ENCODE measurements at regions not wholly inside any gene's neighbourhood (a gene's known extent, or its start where the extent isn't known, plus 50 kb on each side); places are given as distances from the start of the nearest gene placed in this dataset.

DNA sequence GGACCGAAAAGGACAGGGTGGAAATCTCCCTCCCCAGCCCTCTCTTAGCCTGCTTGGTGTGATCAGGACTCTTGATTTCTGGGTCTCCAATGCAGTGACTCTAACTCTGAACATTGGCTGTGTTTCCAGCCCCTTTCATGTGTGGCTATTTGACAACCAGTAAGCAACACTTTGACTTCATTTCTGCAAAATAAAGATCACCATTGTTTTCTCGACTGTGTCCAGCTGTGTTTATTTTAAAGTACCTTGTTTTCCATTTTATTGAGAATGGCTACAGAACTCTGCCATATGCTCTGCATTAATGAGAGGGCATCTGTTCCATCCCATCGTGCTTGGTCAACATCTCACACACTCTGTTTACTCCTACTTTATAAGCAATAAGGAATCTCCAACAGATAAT is 60.9 kb upstream of the TAGAP start:
- no peak for DNase-seq (ENCODE audit: low read depth)

DNA sequence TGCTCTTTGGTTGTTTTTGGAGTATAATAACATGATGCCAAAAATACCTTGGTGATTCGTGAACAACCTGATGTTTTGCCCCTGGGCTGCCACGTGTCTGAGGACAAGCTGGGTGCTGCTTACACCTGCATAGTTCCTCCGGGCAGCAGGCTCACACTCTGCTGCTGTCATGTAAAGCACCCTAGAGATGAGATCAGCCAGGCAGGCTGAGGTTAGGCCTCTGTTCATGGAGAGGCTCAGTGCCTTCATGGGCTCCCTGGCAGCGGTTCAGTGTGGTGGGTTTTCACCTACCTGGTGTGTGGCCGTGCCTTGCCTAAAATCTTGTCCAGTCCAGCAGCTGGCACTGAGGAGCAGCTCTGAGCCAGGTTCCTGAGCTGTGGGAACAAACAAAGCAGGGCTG is 60.1 kb upstream of the TAGAP start:
- TF ChIP-seq CTCF (IDR thresholded peaks at IDR 0.05; ENCODE audit: insufficient read depth, low read length) = no peak
- no peak overlapping the region for H3K4me3 ChIP-seq (ENCODE audit: low read depth, low read length)
- no peak for DNase-seq (ENCODE audit: low read depth)

More for the DNA sequence above, 60.9 kb upstream of the TAGAP start:
- no peak for TF ChIP-seq CTCF (IDR thresholded peaks at IDR 0.05; ENCODE audit: insufficient read depth, low read length)
- no peak overlapping the region for H3K4me3 ChIP-seq (ENCODE audit: low read depth, low read length)

DNA sequence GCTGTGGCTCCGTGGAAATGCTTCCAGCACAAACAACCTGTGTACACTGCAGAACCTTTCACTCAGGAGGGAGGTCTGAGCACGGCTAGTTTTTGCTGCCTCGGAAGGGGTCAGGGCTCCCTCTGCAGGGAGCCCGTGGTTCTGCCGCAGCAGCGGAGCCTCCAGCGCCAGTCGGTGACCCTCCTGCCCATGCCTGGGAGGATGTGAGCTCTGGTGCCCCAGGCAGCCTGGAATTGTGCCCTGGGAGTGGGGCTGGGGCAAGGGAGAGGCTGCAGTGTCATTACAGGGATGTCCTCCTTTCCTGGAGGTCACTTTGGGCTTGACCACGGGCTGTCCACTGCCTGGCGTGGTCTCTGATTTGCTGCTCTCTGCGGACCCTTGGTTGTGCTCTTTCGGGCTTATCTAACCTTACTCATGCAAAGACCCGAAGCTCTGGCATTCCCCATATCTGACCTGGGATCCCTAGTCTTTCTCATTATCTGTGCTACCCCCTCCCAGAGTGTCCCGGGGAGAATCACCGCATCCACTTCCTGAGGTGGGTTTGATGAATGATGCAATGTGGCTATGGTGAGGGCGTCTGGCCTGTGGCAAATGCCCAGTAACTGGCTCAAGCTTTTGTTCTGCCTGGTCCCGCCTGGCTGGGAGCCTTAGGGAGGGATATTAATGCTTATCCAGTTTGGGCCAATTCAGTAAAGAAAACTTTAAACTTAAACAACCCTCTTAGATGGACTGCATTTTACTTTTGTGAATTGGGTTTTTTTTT is 59.6 kb upstream of the TAGAP start:
- H3K4me3 ChIP-seq (ENCODE audit: low read depth, low read length) = no peak overlapping the region
- peak; percentile 50 for DNase-seq (ENCODE audit: low read depth)
- peak; percentile 93 for TF ChIP-seq CTCF (IDR thresholded peaks at IDR 0.05; ENCODE audit: insufficient read depth, low read length)

DNA sequence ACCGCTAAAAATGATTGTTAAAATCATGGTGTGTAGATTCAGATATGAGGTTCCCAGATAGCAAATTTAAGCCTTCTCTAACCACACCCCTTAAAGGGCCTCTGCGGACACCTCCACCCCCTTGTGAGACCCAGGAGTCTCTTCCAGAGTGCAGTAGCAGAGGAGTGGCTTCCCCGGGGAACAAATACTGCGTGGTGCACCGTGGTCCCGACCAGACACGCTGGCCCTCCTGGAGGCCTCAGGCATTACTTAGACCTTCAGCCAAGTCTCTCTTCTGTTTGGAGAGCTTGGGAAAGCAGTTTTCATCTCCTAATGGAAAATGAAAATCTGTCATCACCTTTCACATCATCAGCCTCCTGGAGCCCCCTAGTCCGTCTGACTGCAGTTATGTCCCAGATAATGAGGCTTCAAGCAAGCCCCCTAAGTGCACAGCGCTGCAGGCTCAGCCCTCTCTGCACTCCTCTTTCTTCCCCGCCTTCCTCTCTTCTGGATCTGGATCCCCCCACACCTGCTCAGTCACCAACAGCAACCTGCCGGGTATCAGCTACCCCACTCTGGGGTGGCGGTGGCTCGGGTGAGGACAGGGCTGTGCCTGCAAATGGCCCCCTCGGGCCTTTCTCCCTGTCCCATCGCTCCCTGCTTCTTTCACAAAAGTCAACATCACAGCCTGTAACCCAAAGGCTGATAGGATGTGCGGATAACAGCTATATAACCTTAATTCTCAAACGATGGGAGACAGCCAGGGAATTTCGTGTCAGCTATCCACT is 58.8 kb upstream of the TAGAP start:
- DNase-seq (ENCODE audit: low read depth) = no peak
- H3K4me3 ChIP-seq (ENCODE audit: low read depth, low read length) = no peak overlapping the region
- TF ChIP-seq CTCF (IDR thresholded peaks at IDR 0.05; ENCODE audit: insufficient read depth, low read length) = no peak

DNA sequence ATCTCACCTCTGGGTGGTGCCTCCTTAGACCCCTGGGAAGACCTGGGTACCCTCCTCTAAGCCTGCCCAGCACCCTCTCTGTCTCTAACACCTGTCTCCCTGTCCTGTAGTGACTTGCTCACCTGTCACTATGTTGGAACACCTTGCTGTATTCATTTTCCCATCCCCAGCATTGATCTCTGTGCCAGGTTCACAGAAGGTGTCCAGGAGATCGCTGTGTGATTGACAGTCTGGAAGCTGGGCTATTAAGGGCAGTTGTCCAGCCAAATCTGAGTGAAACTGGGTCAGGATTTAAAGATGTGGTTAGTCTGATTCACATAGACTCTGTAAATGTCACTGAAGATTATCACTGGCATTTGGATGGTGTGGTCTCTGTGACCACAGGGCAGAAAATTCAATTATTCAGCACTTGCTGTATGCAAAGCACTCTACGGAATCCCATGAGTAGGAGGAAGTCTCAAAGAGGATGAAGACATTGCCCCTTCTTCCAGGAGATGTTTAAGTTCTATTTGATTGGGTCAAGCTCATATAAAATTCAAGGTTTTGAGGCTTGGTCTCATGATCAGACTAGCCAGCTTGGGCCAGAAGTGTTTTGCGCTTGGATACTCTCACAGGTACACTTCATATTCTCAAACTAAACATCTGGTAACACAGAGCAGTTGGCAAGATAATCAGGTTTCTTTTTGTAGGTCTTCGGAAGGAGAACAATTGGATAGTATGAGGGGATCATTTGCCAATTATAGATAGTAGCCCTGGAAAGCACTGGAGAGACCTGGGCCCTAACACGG is 57.8 kb upstream of the TAGAP start:
- no peak for DNase-seq (ENCODE audit: low read depth)
- no peak for TF ChIP-seq CTCF (IDR thresholded peaks at IDR 0.05; ENCODE audit: insufficient read depth, low read length)
- no peak overlapping the region for H3K4me3 ChIP-seq (ENCODE audit: low read depth, low read length)

DNA sequence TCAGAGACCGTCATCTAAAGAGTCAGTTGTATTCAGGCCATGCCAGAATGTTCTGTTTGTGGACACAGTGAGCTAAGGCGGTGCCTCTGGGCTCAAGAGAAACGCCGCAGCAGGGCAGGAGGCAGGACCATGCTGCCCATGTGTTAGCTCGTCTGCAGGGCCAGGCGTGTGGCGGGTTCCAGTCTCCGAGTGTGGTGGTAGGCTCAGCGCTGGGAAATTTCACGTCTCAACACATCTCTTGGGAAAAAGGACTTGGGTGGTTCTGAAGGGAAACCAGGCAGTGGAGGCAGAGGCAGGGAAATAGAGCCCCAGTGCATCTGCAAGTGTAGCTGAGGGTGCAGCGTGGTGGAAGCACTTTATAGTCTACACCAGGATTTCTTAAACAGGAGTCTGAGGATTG is 56.9 kb upstream of the TAGAP start:
- H3K4me3 ChIP-seq (ENCODE audit: low read depth, low read length) = no peak overlapping the region
- no peak for TF ChIP-seq CTCF (IDR thresholded peaks at IDR 0.05; ENCODE audit: insufficient read depth, low read length)
- no peak for DNase-seq (ENCODE audit: low read depth)

Data from fibroblast of the aortic adventitia (primary cell).